CD14-positive monocyte (primary cell): ENCODE measurements at regions not wholly inside any gene's neighbourhood (a gene's known extent, or its start where the extent isn't known, plus 50 kb on each side); places are given as distances from the start of the nearest gene placed in this dataset.

Source experiments
- DNase-seq, 3 donors: peaks; one replicate each; pipeline ENCODE4 v3.0.0-alpha.2; 2011 to 2022
- H2AFZ ChIP-seq: 2 replicates; pipeline ENCODE4 v1.6.0; 2012; ENCODE audit warnings: mild to moderate bottlenecking, low read depth, low read length, inconsistent platforms; ENCODE audit not compliant: insufficient read depth, poor library complexity, severe bottlenecking
- H3K27ac ChIP-seq, 2 donors: 1 replicate in 1 of 2; 2 replicates in 1 of 2; pipeline ENCODE4 v1.5.1; 2012 to 2013; ENCODE audit warnings: low read length in 2 of 2, control low read depth in 1 of 2, inconsistent platforms in 1 of 2, low read depth in 1 of 2, mild to moderate bottlenecking in 1 of 2
- H3K27me3 ChIP-seq, 2 donors: one replicate each; pipeline versions ENCODE4 v1.6.0 to v1.6.1; 2011 to 2013; ENCODE audit warnings: low read length in 2 of 2; ENCODE audit not compliant: control insufficient read depth in 2 of 2, insufficient read depth in 2 of 2
- H3K36me3 ChIP-seq, 2 donors: replicated peaks in 1 of 2; 1 replicate in 1 of 2; 2 replicates in 1 of 2; pipeline versions ENCODE4 v1.5.1 to v1.6.1; 2012 to 2013; ENCODE audit warnings: low read length in 2 of 2, control low read depth in 1 of 2, inconsistent platforms in 1 of 2, mild to moderate bottlenecking in 1 of 2; ENCODE audit not compliant: insufficient read depth in 2 of 2, control insufficient read depth in 1 of 2
- H3K4me1 ChIP-seq, 2 donors: 1 replicate in 1 of 2; 2 replicates in 1 of 2; pipeline versions ENCODE4 v1.5.1 to v1.6.1; 2012 to 2013; ENCODE audit warnings: low read length in 2 of 2, control low read depth in 1 of 2, inconsistent platforms in 1 of 2, mild to moderate bottlenecking in 1 of 2, moderate library complexity in 1 of 2; ENCODE audit not compliant: insufficient read depth in 2 of 2, control insufficient read depth in 1 of 2
- H3K4me2 ChIP-seq: replicated peaks from 2 replicates; pipeline ENCODE3; 2012; ENCODE audit warnings: low read length, moderate library complexity, mild to moderate bottlenecking; ENCODE audit not compliant: poor library complexity, severe bottlenecking; ENCODE audit errors: extremely low read depth
- H3K4me3 ChIP-seq, 3 experiments: fragments of 200-600 bp in 1 of 3; sonication (generic) in 1 of 3; replicated peaks in 1 of 3; 1 replicate in 2 of 3; 2 replicates in 1 of 3; pipeline ENCODE4 v1.5.1; 2011 to 2013; ENCODE audit warnings: low read length in 3 of 3, mild to moderate bottlenecking in 3 of 3, control low read depth in 2 of 3, low read depth in 2 of 3, inconsistent platforms in 1 of 3, moderate library complexity in 1 of 3
- H3K79me2 ChIP-seq: 2 replicates; pipeline ENCODE4 v1.6.0; 2012; ENCODE audit warnings: mild to moderate bottlenecking, control low read depth, inconsistent platforms, low read length, moderate library complexity; ENCODE audit not compliant: insufficient read depth
- H3K9ac ChIP-seq: 2 replicates; pipeline ENCODE4 v1.6.0; 2017; ENCODE audit warnings: low read length, mild to moderate bottlenecking; ENCODE audit not compliant: insufficient read depth, poor library complexity, severe bottlenecking
- H3K9me3 ChIP-seq, 2 donors: replicated peaks in 1 of 2; 1 replicate in 1 of 2; 2 replicates in 1 of 2; pipeline versions ENCODE4 v1.5.1 to v1.6.1; 2012 to 2013; ENCODE audit warnings: low read length in 2 of 2, control low read depth in 1 of 2; ENCODE audit not compliant: control insufficient read depth in 1 of 2, insufficient read depth in 1 of 2
- H4K20me1 ChIP-seq: 2 replicates; pipeline ENCODE4 v1.6.0; 2012; ENCODE audit warnings: mild to moderate bottlenecking, low read length, control low read depth, moderate library complexity; ENCODE audit not compliant: insufficient read depth
- H3K27ac Mint-ChIP-seq, 7 donors: one replicate each; pipeline ENCODE4 v1.8.0; 2020; ENCODE audit warnings: mild to moderate bottlenecking in 7 of 7, mixed read lengths in 7 of 7, moderate library complexity in 6 of 7, inconsistent platforms in 2 of 7
- H3K27me3 Mint-ChIP-seq, 3 donors: one replicate each; pipeline ENCODE4 v1.8.0; 2021 to 2022; ENCODE audit warnings: low read depth in 3 of 3, mild to moderate bottlenecking in 3 of 3, mixed read lengths in 3 of 3, moderate library complexity in 3 of 3, inconsistent platforms in 1 of 3
- H3K36me3 Mint-ChIP-seq, 2 donors: one replicate each; pipeline ENCODE4 v1.8.0; 2020; ENCODE audit warnings: mixed read lengths in 2 of 2, inconsistent platforms in 1 of 2, mild to moderate bottlenecking in 1 of 2
- H3K4me1 Mint-ChIP-seq: one replicate; pipeline ENCODE4 v1.8.0; 2020; ENCODE audit warnings: mild to moderate bottlenecking, mixed read lengths
- H3K4me3 Mint-ChIP-seq, 2 donors: one replicate each; pipeline ENCODE4 v1.8.0; 2020; ENCODE audit warnings: mild to moderate bottlenecking in 2 of 2, mixed read lengths in 2 of 2, moderate library complexity in 1 of 2
- H3K9me3 Mint-ChIP-seq, 7 donors: one replicate each; pipeline ENCODE4 v1.8.0; 2020 to 2022; ENCODE audit warnings: mixed read lengths in 7 of 7, mild to moderate bottlenecking in 6 of 7, moderate library complexity in 6 of 7, inconsistent platforms in 2 of 7
- WGBS: methylation state at CpG from one replicate; pipeline ENCODE4 v1.1.5; 2013; ENCODE audit warnings: missing lambda C conversion rate; ENCODE audit not compliant: insufficient coverage; 5-methylcytosine and 5-hydroxymethylcytosine counted together
- intact Hi-C, 2 donors: fragments of 100-400 bp; cut with micrococcal nuclease; formaldehyde crosslinking; loops; one replicate each; pipeline versions ENCODE4 v1.15.0 to v1.15.1; 2023
- TF ChIP-seq, protein P1 (sequence below): fragments of 200-600 bp; IDR thresholded peaks from one replicate; pipeline ENCODE4 v1.8.0; 2022; ENCODE audit warnings: antibody characterized with exemption, mild to moderate bottlenecking

DNA sequence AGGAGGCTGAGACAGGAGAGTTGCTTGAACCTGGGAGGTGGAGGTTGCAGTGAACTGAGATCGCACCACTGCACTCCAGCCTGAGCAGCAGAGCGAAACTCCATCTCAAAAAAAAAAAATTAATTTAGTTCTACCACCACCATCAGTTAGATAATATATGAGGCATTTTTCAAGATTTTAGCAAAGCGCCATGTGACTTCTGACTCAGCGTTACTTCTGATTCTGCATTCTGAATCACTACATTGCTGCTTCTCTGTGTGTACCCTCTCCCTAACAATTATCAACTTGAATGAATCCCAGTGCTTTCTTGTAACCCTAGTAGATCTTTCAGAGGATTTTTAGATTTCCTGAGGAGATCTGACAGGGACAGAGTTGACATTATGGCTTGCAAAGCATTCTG lies 176.8 kb upstream of the SORCS1 start:
- no peaks in the 10 kb centered on the region for H3K36me3 ChIP-seq
- H3K9me3 ChIP-seq: peaks cover 4 to 6% of the 10 kb centered on the region in 2 donors
- H3K9me3 Mint-ChIP-seq: peaks cover 0 to 10% (median 3%) of the 10 kb centered on the region in 7 donors
- no peaks in the 10 kb centered on the region for H4K20me1 ChIP-seq
- H3K79me2 ChIP-seq: no peaks in the 10 kb centered on the region
- WGBS: 100% methylated on average over 1 of the region's 4 CpGs
- H3K36me3 Mint-ChIP-seq: no peaks in the 10 kb centered on the region
- no peak overlapping the region for H2AFZ ChIP-seq
- TF ChIP-seq, protein P1, sequence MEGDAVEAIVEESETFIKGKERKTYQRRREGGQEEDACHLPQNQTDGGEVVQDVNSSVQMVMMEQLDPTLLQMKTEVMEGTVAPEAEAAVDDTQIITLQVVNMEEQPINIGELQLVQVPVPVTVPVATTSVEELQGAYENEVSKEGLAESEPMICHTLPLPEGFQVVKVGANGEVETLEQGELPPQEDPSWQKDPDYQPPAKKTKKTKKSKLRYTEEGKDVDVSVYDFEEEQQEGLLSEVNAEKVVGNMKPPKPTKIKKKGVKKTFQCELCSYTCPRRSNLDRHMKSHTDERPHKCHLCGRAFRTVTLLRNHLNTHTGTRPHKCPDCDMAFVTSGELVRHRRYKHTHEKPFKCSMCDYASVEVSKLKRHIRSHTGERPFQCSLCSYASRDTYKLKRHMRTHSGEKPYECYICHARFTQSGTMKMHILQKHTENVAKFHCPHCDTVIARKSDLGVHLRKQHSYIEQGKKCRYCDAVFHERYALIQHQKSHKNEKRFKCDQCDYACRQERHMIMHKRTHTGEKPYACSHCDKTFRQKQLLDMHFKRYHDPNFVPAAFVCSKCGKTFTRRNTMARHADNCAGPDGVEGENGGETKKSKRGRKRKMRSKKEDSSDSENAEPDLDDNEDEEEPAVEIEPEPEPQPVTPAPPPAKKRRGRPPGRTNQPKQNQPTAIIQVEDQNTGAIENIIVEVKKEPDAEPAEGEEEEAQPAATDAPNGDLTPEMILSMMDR: no peak
- no peak overlapping the region for H3K27ac Mint-ChIP-seq
- no peak overlapping the region for H3K4me2 ChIP-seq
- H3K27me3 Mint-ChIP-seq: no peaks in the 10 kb centered on the region
- H3K27ac ChIP-seq: no peak overlapping the region
- H3K4me1 Mint-ChIP-seq: no peaks in the 10 kb centered on the region
- intact Hi-C loops: no loop called here
- no peaks in the 10 kb centered on the region for H3K27me3 ChIP-seq
- H3K9ac ChIP-seq: no peak overlapping the region
- DNase-seq: no peak
- H3K4me3 ChIP-seq: no peak overlapping the region
- no peak overlapping the region for H3K4me3 Mint-ChIP-seq
- H3K4me1 ChIP-seq: no peaks in the 10 kb centered on the region

DNA sequence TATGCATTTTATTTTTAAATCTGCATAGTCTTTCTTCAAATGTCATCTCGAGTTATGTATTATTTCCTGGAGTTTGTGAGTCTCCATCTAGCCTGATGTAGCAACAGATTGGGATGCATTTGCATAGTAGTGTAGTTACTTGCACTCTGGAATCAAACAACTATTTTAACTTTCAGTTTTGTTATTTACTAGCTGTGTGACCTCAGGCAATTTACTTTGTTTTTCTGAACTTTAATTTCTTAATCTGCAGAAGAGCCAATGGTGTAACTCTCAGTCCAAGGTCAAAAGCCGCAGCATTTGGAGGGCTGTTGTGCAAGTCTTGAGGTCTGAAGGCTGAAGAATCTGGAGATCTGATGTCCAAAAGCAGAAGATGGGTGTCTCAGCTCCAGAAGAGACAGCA lies 175.8 kb upstream of the SORCS1 start:
- no peak overlapping the region for H3K4me2 ChIP-seq
- no peaks in the 10 kb centered on the region for H3K36me3 Mint-ChIP-seq
- intact Hi-C loops: no loop called here
- no peak for DNase-seq
- TF ChIP-seq, protein P1: no peak
- no peaks in the 10 kb centered on the region for H3K4me1 Mint-ChIP-seq
- H3K9me3 ChIP-seq: peaks cover 10 to 11% of the 10 kb centered on the region in 2 donors
- no peak overlapping the region for H3K27ac ChIP-seq
- H3K36me3 ChIP-seq: no peaks in the 10 kb centered on the region
- no peak overlapping the region for H3K4me3 Mint-ChIP-seq
- H3K27me3 Mint-ChIP-seq: no peaks in the 10 kb centered on the region
- H3K27me3 ChIP-seq: no peaks in the 10 kb centered on the region
- no peak overlapping the region for H2AFZ ChIP-seq
- no peak overlapping the region for H3K4me3 ChIP-seq
- no peak overlapping the region for H3K27ac Mint-ChIP-seq
- no peaks in the 10 kb centered on the region for H4K20me1 ChIP-seq
- H3K9ac ChIP-seq: no peak overlapping the region
- 100% methylated on average over 1 of the region's 2 CpGs for WGBS
- H3K9me3 Mint-ChIP-seq: peaks cover 0 to 9% (median 3%) of the 10 kb centered on the region in 7 donors
- H3K79me2 ChIP-seq: no peaks in the 10 kb centered on the region
- H3K4me1 ChIP-seq: no peaks in the 10 kb centered on the region
